HG02623 (cell line): ENCODE measurements at regions not wholly inside any gene's neighbourhood (a gene's known extent, or its start where the extent isn't known, plus 50 kb on each side); places are given as distances from the start of the nearest gene placed in this dataset.

Source experiments
- ATAC-seq: cut with Tn5 transposase; IDR thresholded peaks from one replicate; pipeline ENCODE4 v1.9.1; 2021; ENCODE audit warnings: moderate library complexity; ENCODE audit not compliant: unreplicated experiment

DNA sequence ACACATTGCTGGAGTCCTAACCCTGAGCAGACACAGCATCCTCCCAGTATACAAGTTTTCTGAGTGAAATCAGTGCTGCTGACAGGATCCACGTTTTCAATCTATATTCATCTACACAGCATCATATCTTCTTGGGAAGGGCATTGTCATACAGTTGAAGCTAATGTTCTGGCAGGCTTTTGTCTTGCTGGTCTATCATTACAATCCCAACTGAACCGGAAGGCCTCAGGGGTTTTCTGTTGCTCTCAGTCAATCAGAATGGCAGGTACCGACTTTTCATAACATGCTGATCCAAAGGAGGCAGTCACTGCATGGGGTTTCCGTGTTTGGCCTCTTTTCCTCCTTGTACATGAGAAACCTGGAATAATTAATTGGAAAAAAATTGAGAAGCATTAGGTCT, 2118.8 kb upstream of the WWC1 start:
- ATAC-seq: no peak

DNA sequence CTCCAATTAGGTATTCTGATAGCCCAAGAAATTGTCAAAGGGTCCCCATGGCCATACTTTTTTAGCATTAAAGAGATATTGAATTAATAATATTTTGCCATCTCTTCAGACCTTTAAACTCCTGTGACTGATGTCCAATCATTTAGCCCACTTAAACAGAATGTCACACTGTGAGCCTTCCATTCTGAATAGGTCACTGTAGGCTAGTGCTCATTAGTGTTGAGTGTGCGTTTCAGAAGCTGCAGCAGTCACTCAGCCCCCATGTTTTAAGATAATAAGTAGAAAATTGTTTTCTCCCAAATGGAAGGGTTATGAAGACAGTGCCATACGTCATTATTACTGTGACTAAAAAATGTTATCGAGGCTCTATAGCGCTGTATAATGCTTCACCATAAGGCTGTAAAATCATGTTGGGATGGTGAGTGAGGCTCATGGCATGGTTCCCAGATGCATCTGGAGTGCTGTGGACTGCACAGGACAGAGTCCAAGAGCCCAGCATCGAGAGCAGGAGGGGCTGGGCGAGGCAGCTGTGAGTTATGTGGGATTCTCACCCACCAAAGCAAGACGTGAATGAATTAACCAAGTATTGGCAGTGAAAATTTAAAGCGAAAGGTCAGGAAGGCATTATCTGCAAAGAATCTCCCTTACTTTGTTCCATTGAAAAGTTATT, 2112.9 kb upstream of the WWC1 start:
- no peak for ATAC-seq

- ATAC-seq: no peak
Observed at GRCh38 chr5:166185185-166185584, 2106.3 kb upstream of the WWC1 start.

GRCh38 chr5:166188501-166189325, 2102.7 kb upstream of the WWC1 start:
- no peak for ATAC-seq

DNA sequence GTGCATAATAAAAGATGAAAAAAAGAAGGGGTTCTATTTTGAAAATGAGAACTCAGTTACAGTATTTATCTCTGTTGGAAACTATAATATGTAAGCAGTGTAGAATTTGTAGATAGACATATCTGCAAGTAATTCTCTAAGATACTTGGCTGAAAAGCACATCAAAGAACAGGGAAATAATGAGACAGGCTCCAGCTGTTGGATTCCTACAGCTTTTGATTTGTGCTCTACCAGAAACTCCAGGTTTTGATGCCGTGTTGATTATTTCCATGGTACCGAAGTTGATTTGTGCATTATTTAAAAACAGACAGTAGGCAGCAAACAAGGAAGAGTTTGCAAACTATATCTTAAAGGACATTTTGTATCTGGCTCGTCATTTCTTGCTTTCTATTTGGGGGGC, 2098.7 kb upstream of the WWC1 start:
- ATAC-seq: no peak

- no peak for ATAC-seq
Observed at GRCh38 chr5:166195981-166196380, 2095.5 kb upstream of the WWC1 start.

- ATAC-seq: no peak
Observed at GRCh38 chr5:166200532-166200931, 2090.9 kb upstream of the WWC1 start.

GRCh38 chr5:166211640-166212039, 2079.8 kb upstream of the WWC1 start:
- ATAC-seq: no peak

DNA sequence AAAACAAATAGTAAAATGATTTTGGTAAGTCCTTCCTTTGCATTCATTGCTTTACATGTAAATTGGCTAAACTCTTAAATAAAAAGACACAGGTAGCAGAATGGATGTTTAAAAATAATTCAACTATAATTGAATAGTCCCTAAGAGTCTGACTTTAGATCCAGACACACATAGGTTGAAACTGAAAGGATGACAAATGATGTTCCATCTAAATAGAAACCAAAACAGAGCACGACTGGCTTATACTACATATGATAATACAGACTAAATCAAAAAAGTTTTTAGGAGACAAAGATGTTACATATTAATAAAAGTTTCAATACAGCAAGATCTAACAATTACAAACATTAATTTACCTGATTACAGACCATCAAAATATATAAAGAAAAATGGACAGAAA, 2055.1 kb upstream of the WWC1 start:
- no peak for ATAC-seq

- no peak for ATAC-seq
Observed at GRCh38 chr5:166240705-166241104, 2050.7 kb upstream of the WWC1 start.

DNA sequence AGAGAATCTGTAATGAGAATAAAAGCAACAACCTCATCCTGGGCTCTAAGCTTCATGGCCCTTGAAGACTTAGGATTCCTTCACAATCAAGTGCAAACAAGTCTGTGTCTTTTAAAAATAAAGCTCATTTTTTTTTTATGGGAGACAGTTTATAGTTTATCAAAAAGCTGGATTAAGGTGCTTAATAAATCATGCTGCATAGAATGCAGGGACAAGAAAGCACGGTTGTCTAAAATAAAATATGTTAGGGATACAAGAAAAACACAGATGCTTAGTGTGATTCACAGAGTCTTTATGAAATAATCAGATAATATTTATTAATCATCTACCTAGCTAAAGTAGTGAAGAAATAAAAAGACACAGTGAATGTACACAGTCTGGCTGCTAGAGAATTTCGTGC, 2045.9 kb upstream of the WWC1 start:
- ATAC-seq: no peak

DNA sequence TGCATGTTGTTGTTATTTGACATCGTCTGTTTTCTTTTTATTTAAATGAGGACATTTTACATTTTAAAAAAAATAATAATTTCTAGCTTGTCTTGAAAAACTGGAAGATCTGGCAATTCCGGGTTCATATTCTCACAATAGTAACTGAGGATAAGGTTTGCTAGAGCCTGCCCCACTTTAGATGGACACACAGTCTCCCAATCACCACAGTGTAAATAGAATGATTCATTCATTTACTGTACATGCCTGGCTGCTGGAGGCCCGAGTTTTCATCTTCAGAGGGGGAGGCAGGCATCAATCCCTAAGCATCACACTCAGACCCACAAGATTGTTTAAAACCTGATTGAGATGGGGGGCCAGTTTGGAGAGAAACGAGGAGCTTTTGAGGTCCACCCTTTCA, 2039.7 kb upstream of the WWC1 start:
- ATAC-seq: no peak

DNA sequence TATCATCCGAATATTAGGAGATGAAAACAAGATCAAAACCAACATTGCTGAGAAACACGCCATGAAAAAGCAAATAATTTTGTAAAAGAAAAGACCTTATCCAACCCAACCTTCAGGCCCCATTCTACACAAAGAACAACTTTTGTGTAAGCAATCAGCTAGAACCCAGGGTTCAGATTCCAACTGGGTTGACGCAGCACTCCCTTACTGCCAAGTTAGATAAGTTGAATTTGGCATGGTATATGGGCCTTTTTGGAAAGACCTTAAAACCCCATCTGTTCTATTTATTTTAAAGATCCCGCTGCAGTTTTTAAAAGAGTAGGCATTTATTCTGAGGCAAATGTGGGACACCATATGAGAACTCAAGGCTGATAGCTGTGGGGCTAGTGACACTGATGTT, 2033.8 kb upstream of the WWC1 start:
- no peak for ATAC-seq

DNA sequence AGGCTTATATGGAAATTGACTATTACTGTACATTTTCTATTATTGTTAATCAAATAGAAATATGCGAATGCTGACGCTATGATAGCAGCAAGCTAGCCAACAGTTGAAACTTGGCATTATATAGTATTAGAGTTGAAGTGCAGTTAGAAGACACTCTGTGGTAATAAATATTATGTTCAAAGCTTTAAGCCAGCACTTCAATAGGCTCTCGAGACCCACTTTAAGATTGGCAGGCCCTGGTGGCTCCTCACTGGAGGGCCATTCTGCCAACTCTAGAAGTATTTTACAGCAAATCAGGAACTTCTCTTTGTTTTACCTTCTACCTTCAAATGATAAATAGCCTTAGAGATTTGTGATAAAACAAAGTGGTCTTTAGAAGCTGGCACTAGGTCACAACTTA, 2029.0 kb upstream of the WWC1 start:
- ATAC-seq: no peak

GRCh38 chr5:166267907-166268306, 2023.5 kb upstream of the WWC1 start:
- no peak for ATAC-seq

DNA sequence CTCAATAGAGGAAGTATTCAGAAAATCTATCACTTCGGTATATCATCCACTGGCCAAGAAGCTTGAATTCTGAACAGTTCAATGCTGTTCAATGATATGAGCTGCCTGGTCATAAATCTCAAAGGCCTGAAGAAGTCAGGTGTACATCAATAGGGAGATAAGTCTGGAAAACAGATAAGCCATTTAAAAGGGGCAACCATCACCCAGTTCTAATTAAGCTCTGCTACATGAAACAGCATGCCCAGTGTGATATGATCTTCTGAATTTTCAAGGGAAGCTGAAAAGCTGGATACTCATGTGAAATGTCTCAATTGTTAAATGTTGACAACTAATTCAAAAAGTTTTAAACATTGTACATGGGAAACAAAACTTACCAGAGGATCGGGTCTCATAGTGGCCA, 2020.7 kb upstream of the WWC1 start:
- no peak for ATAC-seq

DNA sequence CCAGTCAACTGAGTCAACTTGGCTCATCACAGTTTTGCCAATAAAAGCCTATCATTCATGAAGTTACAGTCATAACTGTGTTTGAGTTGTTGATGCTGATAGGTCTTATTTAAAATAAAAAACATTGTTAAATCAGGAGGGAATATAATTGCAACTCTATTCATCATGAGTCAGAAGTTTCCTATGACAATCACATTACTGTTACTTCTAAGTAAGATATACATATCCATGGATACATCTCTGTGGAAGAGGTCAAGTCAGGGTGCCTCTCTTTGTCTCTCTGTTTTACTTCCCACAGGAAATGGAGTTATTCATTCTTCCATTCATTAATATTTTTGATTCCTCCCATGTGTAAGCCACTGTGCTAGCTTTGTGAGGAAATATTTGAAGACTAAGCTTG, 2015.4 kb upstream of the WWC1 start:
- ATAC-seq: no peak

GRCh38 chr5:166279828-166280227, 2011.6 kb upstream of the WWC1 start:
- ATAC-seq: no peak

GRCh38 chr5:166281433-166281832, 2010.0 kb upstream of the WWC1 start:
- no peak for ATAC-seq

DNA sequence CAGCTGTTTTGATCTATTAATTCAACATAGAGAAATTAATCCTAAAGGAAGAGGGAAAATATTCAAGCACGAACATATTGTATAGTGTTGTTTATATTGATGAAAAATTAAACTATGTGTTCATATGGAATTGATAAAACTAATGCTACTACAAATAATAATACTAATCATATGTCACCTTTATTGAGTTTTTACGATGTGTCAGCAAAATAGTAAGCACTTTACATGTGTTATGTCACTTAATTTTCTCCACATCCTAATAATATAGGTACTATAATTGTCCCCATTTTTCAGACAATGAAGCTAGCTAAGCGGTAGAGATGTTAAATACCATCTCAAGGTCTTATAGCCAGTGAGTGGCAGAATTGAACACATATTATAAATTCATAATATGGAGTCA, 2008.5 kb upstream of the WWC1 start:
- ATAC-seq: no peak

- no peak for ATAC-seq
Observed at GRCh38 chr5:166285361-166285760, 2006.1 kb upstream of the WWC1 start.

DNA sequence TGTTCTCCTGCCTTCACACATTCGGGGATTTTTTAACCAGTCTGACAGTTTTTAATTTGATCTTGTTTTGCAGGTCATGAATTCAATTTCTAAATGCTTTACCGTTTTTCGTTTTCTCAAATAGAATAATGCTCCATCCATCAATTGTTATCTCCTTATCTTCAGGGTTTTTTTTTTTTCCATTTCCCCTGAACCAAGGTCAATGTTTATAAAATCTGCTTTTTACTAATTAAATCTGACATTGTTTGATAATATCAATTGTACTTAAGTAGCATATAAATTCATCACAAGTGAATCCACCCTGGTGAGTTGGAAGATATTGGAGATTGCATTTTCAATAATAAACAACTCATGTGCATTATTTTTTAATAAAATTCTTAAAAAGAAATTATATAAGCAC, 2004.6 kb upstream of the WWC1 start:
- ATAC-seq: no peak

- no peak for ATAC-seq
Observed at GRCh38 chr5:166287866-166288265, 2003.6 kb upstream of the WWC1 start.
